ENCODE measurements at regions not wholly inside any gene's neighbourhood (a gene's known extent, or its start where the extent isn't known, plus 50 kb on each side); places are given as distances from the start of the nearest gene placed in this dataset.

- DNase-seq (no peak), ATAC-seq (no peak)
- Histone ChIP-seq H3K36me3 (no peaks in the 10 kb centered on the region), H3K4me1 (no peaks in the 10 kb centered on the region), H3K27ac (no peak overlapping the region), H3K27me3 (no peaks in the 10 kb centered on the region), H3K4me3 (no peak overlapping the region), H3K9me3 (no peaks in the 10 kb centered on the region)
- intact Hi-C loops (cut with DNase I; ENCODE audit: low total_unique reads), result no loop called here
- in situ Hi-C loops (cut with MboI; ENCODE audit: low sequenced_read_pairs in 4 of 4), result no loop called here
- TF ChIP-seq POLR2A (IDR thresholded peaks at IDR 0.05), result no peak
These were observed 1482.4 kb upstream of the PABPC4L start for GRCh38 chr4:135684001-135684400.

DNA sequence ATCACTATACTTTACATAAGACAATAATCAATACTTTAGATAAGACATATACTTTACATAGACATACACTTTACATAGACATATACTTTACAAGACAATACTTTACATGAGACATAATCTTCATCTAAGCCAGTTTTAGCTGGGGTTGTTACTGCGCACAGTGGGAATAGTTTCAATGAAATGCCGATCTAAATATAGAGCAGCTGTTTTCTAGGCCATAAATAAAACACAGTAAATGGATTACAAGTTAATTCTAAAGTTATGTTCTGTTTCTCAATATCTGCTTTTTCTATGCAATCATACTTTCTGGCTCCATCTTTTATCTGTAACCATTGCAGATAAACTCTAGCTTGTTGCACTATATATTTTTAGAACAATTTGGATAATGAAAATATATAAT, 1470.6 kb upstream of the PABPC4L start:
- ATAC-seq (no peak), DNase-seq (no peak)

DNA sequence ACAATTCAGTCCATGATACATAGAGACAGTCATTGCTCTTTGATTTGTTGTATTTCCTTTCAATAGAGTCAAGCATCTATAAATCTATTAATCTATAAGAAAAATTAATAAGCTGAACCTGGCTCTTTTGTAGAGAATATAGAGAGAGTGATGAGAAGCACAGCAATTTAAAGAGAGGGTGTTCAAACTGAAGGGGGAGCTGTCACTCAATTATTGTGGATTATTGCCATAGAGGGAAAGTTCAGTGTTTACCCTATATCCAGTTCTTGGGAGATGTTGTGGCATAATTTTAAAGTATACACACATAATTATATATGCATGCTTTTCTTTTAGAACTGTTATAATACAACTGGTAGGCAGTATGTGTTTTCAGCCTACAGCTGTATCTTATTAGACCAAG, 1469.0 kb upstream of the PABPC4L start:
- Histone ChIP-seq H3K36me3 (no peaks in the 10 kb centered on the region), H3K9me3 (no peaks in the 10 kb centered on the region), H3K27ac (no peak overlapping the region), H3K4me1 (peaks cover 7 to 13% of the 10 kb centered on the region in 2 donors), H3K4me3 (no peak overlapping the region), H3K27me3 (no peaks in the 10 kb centered on the region)
- ATAC-seq, result no peak
- in situ Hi-C loops (cut with MboI; ENCODE audit: low sequenced_read_pairs in 4 of 4) (no loop called here), intact Hi-C loops (cut with DNase I; ENCODE audit: low total_unique reads) (no loop called here)
- TF ChIP-seq POLR2A (IDR thresholded peaks at IDR 0.05) (no peak), CTCF (IDR thresholded peaks at IDR 0.05 in 4 of 5, conservative IDR thresholded peaks at IDR 0.05 in 1 of 5) (no peak)
- no peak for DNase-seq

More for the DNA sequence above, 1470.6 kb upstream of the PABPC4L start:
- no peak overlapping the region for H3K4me3 ChIP-seq
- H3K27ac ChIP-seq, result no peak overlapping the region
- no peaks in the 10 kb centered on the region for H3K36me3 ChIP-seq
- in situ Hi-C loops (cut with MboI; ENCODE audit: low sequenced_read_pairs in 4 of 4) (no loop called here), intact Hi-C loops (cut with DNase I; ENCODE audit: low total_unique reads) (no loop called here)
- H3K9me3 ChIP-seq, result no peaks in the 10 kb centered on the region
- no peaks in the 10 kb centered on the region for H3K27me3 ChIP-seq
- H3K4me1 ChIP-seq, result peaks cover 7 to 13% of the 10 kb centered on the region in 2 donors
- TF ChIP-seq POLR2A (IDR thresholded peaks at IDR 0.05) (no peak), CTCF (IDR thresholded peaks at IDR 0.05 in 4 of 5, conservative IDR thresholded peaks at IDR 0.05 in 1 of 5) (no peak)
